H1 (cell line): ENCODE measurements at regions not wholly inside any gene's neighbourhood (a gene's known extent, or its start where the extent isn't known, plus 50 kb on each side); places are given as distances from the start of the nearest gene placed in this dataset.

Experiments
- CTCF ChIA-PET: fragments of 300-600 bp; sonication (Branson Sonifier 250); formaldehyde crosslinking; loops from one replicate; lab custom pipeline; 2021; ENCODE audit not compliant: partially characterized antibody; lab: Charles Lee
- POLR2A ChIA-PET: fragments of 300-600 bp; sonication (Branson Sonifier 250); formaldehyde crosslinking; loops from one replicate; lab custom pipeline; 2021; ENCODE audit warnings: inconsistent platforms; ENCODE audit not compliant: partially characterized antibody; lab: Charles Lee
- DNase-seq, 2 experiments: peaks; one replicate each; pipeline versions ENCODE4 v3.0.0 to v3.0.0-alpha.2; 2010 to 2022; ENCODE audit warnings: low spot score in 2 of 2, low read depth in 1 of 2, mixed read lengths in 1 of 2
- FAIRE-seq: peaks from 2 replicates; lab custom pipeline; 2011; peaks lifted over from hg19 to GRCh38; lab: Jason Lieb, UNC
- H2AFZ ChIP-seq: 2 replicates; pipeline ENCODE4 v1.8.1; 2012; ENCODE audit warnings: low read length, inconsistent platforms
- H2AK5ac ChIP-seq: 2 replicates; pipeline ENCODE4 v1.6.1; 2013; ENCODE audit warnings: low read depth, low read length
- H2BK120ac ChIP-seq: replicated peaks from 2 replicates; pipeline ENCODE3; 2013; ENCODE audit warnings: low read depth, low read length, inconsistent platforms
- H2BK12ac ChIP-seq: 2 replicates; pipeline ENCODE4 v1.6.1; 2013; ENCODE audit warnings: low read depth, low read length
- H2BK15ac ChIP-seq: 2 replicates; pipeline ENCODE4 v1.6.1; 2013; ENCODE audit warnings: low read length
- H2BK20ac ChIP-seq: 2 replicates; pipeline ENCODE4 v1.6.1; 2013; ENCODE audit warnings: low read length
- H2BK5ac ChIP-seq: 2 replicates; pipeline ENCODE4 v1.6.1; 2013; ENCODE audit warnings: low read depth, low read length
- H3K14ac ChIP-seq: 2 replicates; pipeline ENCODE4 v1.6.1; 2013; ENCODE audit warnings: inconsistent platforms; ENCODE audit not compliant: insufficient read length
- H3K18ac ChIP-seq: 2 replicates; pipeline ENCODE4 v1.6.1; 2013; ENCODE audit warnings: low read length; ENCODE audit errors: extremely low read depth
- H3K23ac ChIP-seq: 2 replicates; pipeline ENCODE4 v1.6.1; 2013; ENCODE audit warnings: inconsistent platforms; ENCODE audit not compliant: insufficient read length
- H3K23me2 ChIP-seq: 2 replicates; pipeline ENCODE4 v1.6.1; 2013; ENCODE audit warnings: low read depth, low read length
- H3K27ac ChIP-seq: 2 replicates; pipeline ENCODE4 v1.6.1; 2011; ENCODE audit warnings: low read depth, low read length, inconsistent platforms
- H3K27me3 ChIP-seq, 4 experiments: replicated peaks in 1 of 4; 1 replicate in 1 of 4; 2 replicates in 3 of 4; pipeline versions ENCODE4 v1.6.1 to v1.8.1; 2011 to 2013; ENCODE audit warnings: low read length in 3 of 4, mild to moderate bottlenecking in 3 of 4, inconsistent platforms in 2 of 4, mixed read lengths in 2 of 4, moderate library complexity in 1 of 4; ENCODE audit not compliant: control insufficient read depth in 3 of 4, insufficient read depth in 3 of 4; ENCODE audit errors: extremely low read depth in 1 of 4
- H3K36me3 ChIP-seq, 4 experiments: 2 replicates each; pipeline versions ENCODE4 v1.6.1 to v1.8.1; 2011 to 2013; ENCODE audit warnings: mild to moderate bottlenecking in 4 of 4, low read length in 3 of 4, moderate library complexity in 2 of 4, control low read depth in 1 of 4, inconsistent platforms in 1 of 4; ENCODE audit not compliant: insufficient read depth in 4 of 4, control insufficient read depth in 2 of 4
- H3K4ac ChIP-seq: replicated peaks from 2 replicates; pipeline ENCODE3; 2013; ENCODE audit warnings: low read length, low read depth, mixed read lengths, inconsistent platforms; ENCODE audit not compliant: insufficient read length
- H3K4me1 ChIP-seq, 4 experiments: replicated peaks in 1 of 4; 1 replicate in 1 of 4; 2 replicates in 3 of 4; pipeline versions ENCODE4 v1.6.1 to v1.8.1; 2011 to 2013; ENCODE audit warnings: low read length in 3 of 4, inconsistent platforms in 2 of 4, mixed read lengths in 1 of 4; ENCODE audit not compliant: insufficient read depth in 4 of 4, control insufficient read depth in 3 of 4
- H3K4me2 ChIP-seq, 2 experiments: 2 replicates each; pipeline versions ENCODE4 v1.6.1 to v1.8.1; 2011 to 2013; ENCODE audit warnings: low read depth in 2 of 2, low read length in 2 of 2, control low read depth in 1 of 2, inconsistent platforms in 1 of 2, mild to moderate bottlenecking in 1 of 2; ENCODE audit not compliant: insufficient read depth in 1 of 2
- H3K4me3 ChIP-seq, 4 experiments: fragments of 200-600, 300-600 bp in 1 of 4; sonication (generic), shearing (Covaris generic), sonication (Bioruptor Twin) in 1 of 4; 2 replicates each; pipeline versions ENCODE4 v1.5.1 to v1.8.1; 2011 to 2016; ENCODE audit warnings: low read length in 4 of 4, low read depth in 3 of 4, control low read depth in 2 of 4, inconsistent platforms in 2 of 4, mild to moderate bottlenecking in 2 of 4, mixed read lengths in 1 of 4, moderate library complexity in 1 of 4; ENCODE audit not compliant: insufficient read depth in 2 of 4; ENCODE audit errors: extremely low read depth in 1 of 4
- H3K56ac ChIP-seq: replicated peaks from 2 replicates; pipeline ENCODE3; 2013; ENCODE audit warnings: low read depth, mild to moderate bottlenecking, mixed read lengths, low read length, inconsistent platforms; ENCODE audit not compliant: insufficient read length
- H3K79me1 ChIP-seq: 2 replicates; pipeline ENCODE4 v1.6.1; 2013; ENCODE audit warnings: low read depth, low read length, control low read depth
- H3K79me2 ChIP-seq, 2 experiments: 2 replicates each; pipeline versions ENCODE4 v1.6.1 to v1.8.1; 2012 to 2013; ENCODE audit warnings: low read length in 2 of 2, mild to moderate bottlenecking in 2 of 2, inconsistent platforms in 1 of 2; ENCODE audit not compliant: insufficient read depth in 2 of 2, control insufficient read depth in 1 of 2
- H3K9ac ChIP-seq, 4 experiments: replicated peaks in 1 of 4; 1 replicate in 1 of 4; 2 replicates in 3 of 4; pipeline versions ENCODE4 v1.6.1 to v1.8.1; 2011 to 2013; ENCODE audit warnings: low read depth in 3 of 4, low read length in 3 of 4, control low read depth in 2 of 4, mild to moderate bottlenecking in 2 of 4, moderate library complexity in 2 of 4, inconsistent platforms in 1 of 4; ENCODE audit errors: extremely low read depth in 1 of 4
- H3K9me3 ChIP-seq, 2 experiments: 2 replicates each; pipeline versions ENCODE4 v1.6.1 to v1.8.1; 2012 to 2013; ENCODE audit warnings: mild to moderate bottlenecking in 2 of 2, moderate library complexity in 2 of 2, control low read depth in 1 of 2, inconsistent platforms in 1 of 2, low read depth in 1 of 2, low read length in 1 of 2, mixed read lengths in 1 of 2; ENCODE audit not compliant: insufficient read depth in 2 of 2
- H4K20me1 ChIP-seq, 2 experiments: replicated peaks in 1 of 2; 2 replicates each; pipeline versions ENCODE3 to v1.8.1; 2011 to 2013; ENCODE audit warnings: inconsistent platforms in 2 of 2, low read length in 2 of 2, mild to moderate bottlenecking in 1 of 2; ENCODE audit not compliant: insufficient read depth in 2 of 2, control insufficient read depth in 1 of 2
- H4K5ac ChIP-seq: 2 replicates; pipeline ENCODE4 v1.6.1; 2013; ENCODE audit warnings: low read length, low read depth, mixed read lengths, inconsistent platforms; ENCODE audit not compliant: insufficient read length
- H4K8ac ChIP-seq: 2 replicates; pipeline ENCODE4 v1.8.0; 2013; ENCODE audit warnings: mild to moderate bottlenecking, moderate library complexity, low read length, inconsistent platforms; ENCODE audit not compliant: insufficient read depth; ENCODE audit errors: extremely low read depth
- H4K91ac ChIP-seq: replicated peaks from 2 replicates; pipeline ENCODE3; 2013; ENCODE audit warnings: low read length, mixed read lengths, inconsistent platforms; ENCODE audit not compliant: insufficient read length
- ATF2 ChIP-seq: IDR thresholded peaks from 2 replicates; pipeline ENCODE4 v1.6.1; 2012; ENCODE audit warnings: low read length, inconsistent platforms
- JUN ChIP-seq: IDR thresholded peaks from 2 replicates; pipeline ENCODE4 v1.6.1; 2011; ENCODE audit warnings: low read depth, mild to moderate bottlenecking, improper control_type of control experiment, low read length
- TCF12 ChIP-seq: IDR thresholded peaks from 2 replicates; pipeline ENCODE4 v1.6.1; 2011; ENCODE audit warnings: low read depth, mild to moderate bottlenecking, low read length
- WGBS, 2 experiments: shearing (Covaris generic) in 1 of 2; methylation state at CpG; one replicate each; pipeline versions ENCODE4 v1.1.6 to v1.1.7; 2013 to 2015; ENCODE audit warnings: low lambda C conversion rate in 2 of 2, mixed read lengths in 2 of 2, inconsistent platforms in 1 of 2, low coverage in 1 of 2, missing lambda C conversion rate in 1 of 2; ENCODE audit not compliant: insufficient replicate concordance in 2 of 2, insufficient coverage in 1 of 2, insufficient read length in 1 of 2; ENCODE audit errors: extremely low coverage in 1 of 2, missing lambda C conversion rate in 1 of 2; 5-methylcytosine and 5-hydroxymethylcytosine counted together

GRCh38 chr22:48151641-48152040 lies 1389.2 kb downstream of the TBC1D22A start:
- no peak overlapping the region for H2BK20ac ChIP-seq
- H2BK120ac ChIP-seq = no peak overlapping the region
- H3K14ac ChIP-seq = no peak overlapping the region
- no peak overlapping the region for H4K8ac ChIP-seq
- no peak overlapping the region for H2BK15ac ChIP-seq
- FAIRE-seq (no peak), DNase-seq (no peak)
- H4K20me1 ChIP-seq = peaks cover 0 to 1% of the 10 kb centered on the region in 2 experiments
- H3K23me2 ChIP-seq = no peaks in the 10 kb centered on the region
- H3K79me2 ChIP-seq = no peaks in the 10 kb centered on the region
- H3K9me3 ChIP-seq = no peaks in the 10 kb centered on the region
- no peak overlapping the region for H4K5ac ChIP-seq
- no peak overlapping the region for H2BK5ac ChIP-seq
- ChIA-PET CTCF (no interaction called here), POLR2A (interaction anchor here (1.3 kb wide), 1 partner anchor 10 kb away, joined by 3 read pairs; no protein-coding TSS in a partner anchor)
- H2BK12ac ChIP-seq = no peak overlapping the region
- peak overlapping the region; percentile 47 for H4K91ac ChIP-seq
- peaks cover 4 to 13% (median 6%) of the 10 kb centered on the region in 4 experiments; a peak in 6 of 7 replicates for H3K4me1 ChIP-seq
- TF ChIP-seq JUN = no peak
- no peak for TF ChIP-seq ATF2
- no peak for TF ChIP-seq TCF12
- H2AK5ac ChIP-seq = no peak overlapping the region
- no peak overlapping the region for H3K9ac ChIP-seq
- 92% methylated on average over 9 of the region's 9 CpGs; no CpG with 5 or more reads in 1 of the 2 experiments for WGBS, 2 experiments
- H3K56ac ChIP-seq = no peak overlapping the region
- no peaks in the 10 kb centered on the region for H3K79me1 ChIP-seq
- no peak overlapping the region for H3K27ac ChIP-seq
- no peaks in the 10 kb centered on the region for H3K36me3 ChIP-seq
- H3K4ac ChIP-seq = no peak overlapping the region
- H3K27me3 ChIP-seq = peaks cover 0 to 8% (median 2%) of the 10 kb centered on the region in 4 experiments; a peak in 2 of 7 replicates
- no peak overlapping the region for H3K4me2 ChIP-seq
- no peak overlapping the region for H3K23ac ChIP-seq
- H2AFZ ChIP-seq = no peak overlapping the region
- no peak overlapping the region for H3K4me3 ChIP-seq
- H3K18ac ChIP-seq = no peak overlapping the region
